22Rv1 (cell line): ENCODE measurements at regions not wholly inside any gene's neighbourhood (a gene's known extent, or its start where the extent isn't known, plus 50 kb on each side); places are given as distances from the start of the nearest gene placed in this dataset.
A peak's percentile ranks its signal among the peaks of the same experiment; 100 is the strongest.

Experiments
- ZFX ChIP-seq: fragments of 450-650 bp; IDR thresholded peaks from 2 replicates; pipeline ENCODE4 v1.6.1; 2017; ENCODE audit warnings: antibody characterized with exemption, borderline replicate concordance
- TF ChIP-seq, protein P1 (sequence below): fragments of 450-650 bp; IDR thresholded peaks from 2 replicates; pipeline ENCODE4 v1.5.1; 2017; ENCODE audit warnings: mild to moderate bottlenecking

DNA sequence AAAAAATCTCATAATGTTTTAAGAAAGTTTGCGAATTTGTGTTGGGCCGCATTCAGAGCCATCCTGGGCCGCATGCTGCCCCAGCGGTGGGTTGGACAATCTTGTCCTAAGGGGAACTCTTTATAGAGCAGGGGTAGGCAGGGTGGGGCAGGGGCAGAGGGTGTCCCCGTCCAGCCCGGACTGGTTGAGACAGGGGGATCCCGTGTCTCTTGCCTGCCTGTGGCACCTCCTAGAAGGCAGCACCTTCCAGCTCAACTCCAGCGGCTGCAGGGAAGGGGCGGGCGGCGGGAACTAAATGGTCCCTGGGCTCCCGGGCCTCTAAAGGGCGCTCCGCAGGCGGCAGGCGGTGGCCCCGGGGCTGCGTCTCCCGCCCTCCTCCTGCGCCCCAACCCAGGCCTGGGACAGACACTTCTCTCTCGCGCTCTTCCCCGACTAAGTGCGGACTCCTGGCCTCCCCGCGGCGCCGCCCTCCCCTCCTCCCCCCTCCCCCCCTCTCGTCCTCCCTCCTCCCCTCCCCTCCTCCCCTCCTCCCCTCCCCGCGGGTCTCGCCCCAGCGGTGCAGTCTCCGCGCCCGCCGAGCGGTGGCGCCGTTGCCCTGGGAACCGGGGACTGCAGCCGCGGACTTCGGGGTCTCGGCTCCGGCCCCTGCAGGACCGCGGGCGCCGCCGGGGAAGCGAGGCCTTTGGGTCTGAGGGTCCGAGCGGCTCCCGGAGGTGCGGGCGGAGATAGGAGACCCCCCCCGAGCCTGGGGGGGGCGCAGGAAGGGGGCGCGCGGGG, 132.6 kb downstream of the MRPL36 start:
- TF ChIP-seq, protein P1, sequence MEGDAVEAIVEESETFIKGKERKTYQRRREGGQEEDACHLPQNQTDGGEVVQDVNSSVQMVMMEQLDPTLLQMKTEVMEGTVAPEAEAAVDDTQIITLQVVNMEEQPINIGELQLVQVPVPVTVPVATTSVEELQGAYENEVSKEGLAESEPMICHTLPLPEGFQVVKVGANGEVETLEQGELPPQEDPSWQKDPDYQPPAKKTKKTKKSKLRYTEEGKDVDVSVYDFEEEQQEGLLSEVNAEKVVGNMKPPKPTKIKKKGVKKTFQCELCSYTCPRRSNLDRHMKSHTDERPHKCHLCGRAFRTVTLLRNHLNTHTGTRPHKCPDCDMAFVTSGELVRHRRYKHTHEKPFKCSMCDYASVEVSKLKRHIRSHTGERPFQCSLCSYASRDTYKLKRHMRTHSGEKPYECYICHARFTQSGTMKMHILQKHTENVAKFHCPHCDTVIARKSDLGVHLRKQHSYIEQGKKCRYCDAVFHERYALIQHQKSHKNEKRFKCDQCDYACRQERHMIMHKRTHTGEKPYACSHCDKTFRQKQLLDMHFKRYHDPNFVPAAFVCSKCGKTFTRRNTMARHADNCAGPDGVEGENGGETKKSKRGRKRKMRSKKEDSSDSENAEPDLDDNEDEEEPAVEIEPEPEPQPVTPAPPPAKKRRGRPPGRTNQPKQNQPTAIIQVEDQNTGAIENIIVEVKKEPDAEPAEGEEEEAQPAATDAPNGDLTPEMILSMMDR = peak; percentile 48
- no peak for TF ChIP-seq ZFX
